Bronchial epithelial cell (primary cell): ENCODE measurements at regions not wholly inside any gene's neighbourhood (a gene's known extent, or its start where the extent isn't known, plus 50 kb on each side); places are given as distances from the start of the nearest gene placed in this dataset.
A peak's percentile ranks its signal among the peaks of the same experiment; 100 is the strongest.

ENCODE experiments used
- DNase-seq: peaks from one replicate; pipeline ENCODE4 v3.0.0-alpha.2; 2010; ENCODE audit warnings: low read depth
- FAIRE-seq: peaks from 2 replicates; lab custom pipeline; 2011; peaks lifted over from hg19 to GRCh38; lab: Jason Lieb, UNC
- H3K27me3 ChIP-seq: 2 replicates; pipeline ENCODE4 v1.5.1; 2011; ENCODE audit warnings: low read length; ENCODE audit not compliant: control insufficient read depth, insufficient read depth
- H3K36me3 ChIP-seq: 2 replicates; pipeline ENCODE4 v1.5.1; 2011; ENCODE audit warnings: low read length; ENCODE audit not compliant: control insufficient read depth, insufficient read depth
- H3K4me3 ChIP-seq: 2 replicates; pipeline ENCODE4 v1.5.1; 2011; ENCODE audit warnings: mild to moderate bottlenecking, low read depth, low read length, control low read depth
- TF ChIP-seq, protein P1 (sequence below): IDR thresholded peaks from 2 replicates; pipeline ENCODE4 v1.5.1; 2011; ENCODE audit warnings: mild to moderate bottlenecking, moderate library complexity, low read length, control low read depth, inconsistent platforms; ENCODE audit not compliant: insufficient read depth, severe bottlenecking

DNA sequence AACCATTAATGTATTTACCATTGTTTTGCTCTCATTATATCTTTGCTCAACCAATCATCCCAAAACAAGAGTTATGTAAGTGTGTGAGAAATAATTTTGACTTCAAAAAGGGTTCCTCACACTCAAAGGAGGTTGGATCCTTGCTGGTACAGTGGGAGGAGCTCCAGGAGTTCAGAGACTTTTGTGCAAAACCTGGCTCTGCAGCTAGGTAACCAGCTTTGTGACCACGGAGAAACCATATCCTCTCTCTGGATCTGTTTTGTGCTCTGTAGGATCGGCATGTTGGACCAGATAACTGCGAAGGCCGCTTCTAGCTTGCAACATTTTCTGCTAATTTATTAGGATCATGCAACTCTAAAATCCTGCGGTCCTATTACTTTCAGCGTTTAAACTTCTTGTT lies 128.6 kb upstream of the LIPC start:
- DNase-seq = no peak
- FAIRE-seq = no peak
- Histone ChIP-seq H3K4me3 (no peak overlapping the region), H3K36me3 (no peaks in the 10 kb centered on the region), H3K27me3 (no peaks in the 10 kb centered on the region)
- TF ChIP-seq, protein P1, sequence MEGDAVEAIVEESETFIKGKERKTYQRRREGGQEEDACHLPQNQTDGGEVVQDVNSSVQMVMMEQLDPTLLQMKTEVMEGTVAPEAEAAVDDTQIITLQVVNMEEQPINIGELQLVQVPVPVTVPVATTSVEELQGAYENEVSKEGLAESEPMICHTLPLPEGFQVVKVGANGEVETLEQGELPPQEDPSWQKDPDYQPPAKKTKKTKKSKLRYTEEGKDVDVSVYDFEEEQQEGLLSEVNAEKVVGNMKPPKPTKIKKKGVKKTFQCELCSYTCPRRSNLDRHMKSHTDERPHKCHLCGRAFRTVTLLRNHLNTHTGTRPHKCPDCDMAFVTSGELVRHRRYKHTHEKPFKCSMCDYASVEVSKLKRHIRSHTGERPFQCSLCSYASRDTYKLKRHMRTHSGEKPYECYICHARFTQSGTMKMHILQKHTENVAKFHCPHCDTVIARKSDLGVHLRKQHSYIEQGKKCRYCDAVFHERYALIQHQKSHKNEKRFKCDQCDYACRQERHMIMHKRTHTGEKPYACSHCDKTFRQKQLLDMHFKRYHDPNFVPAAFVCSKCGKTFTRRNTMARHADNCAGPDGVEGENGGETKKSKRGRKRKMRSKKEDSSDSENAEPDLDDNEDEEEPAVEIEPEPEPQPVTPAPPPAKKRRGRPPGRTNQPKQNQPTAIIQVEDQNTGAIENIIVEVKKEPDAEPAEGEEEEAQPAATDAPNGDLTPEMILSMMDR = no peak

DNA sequence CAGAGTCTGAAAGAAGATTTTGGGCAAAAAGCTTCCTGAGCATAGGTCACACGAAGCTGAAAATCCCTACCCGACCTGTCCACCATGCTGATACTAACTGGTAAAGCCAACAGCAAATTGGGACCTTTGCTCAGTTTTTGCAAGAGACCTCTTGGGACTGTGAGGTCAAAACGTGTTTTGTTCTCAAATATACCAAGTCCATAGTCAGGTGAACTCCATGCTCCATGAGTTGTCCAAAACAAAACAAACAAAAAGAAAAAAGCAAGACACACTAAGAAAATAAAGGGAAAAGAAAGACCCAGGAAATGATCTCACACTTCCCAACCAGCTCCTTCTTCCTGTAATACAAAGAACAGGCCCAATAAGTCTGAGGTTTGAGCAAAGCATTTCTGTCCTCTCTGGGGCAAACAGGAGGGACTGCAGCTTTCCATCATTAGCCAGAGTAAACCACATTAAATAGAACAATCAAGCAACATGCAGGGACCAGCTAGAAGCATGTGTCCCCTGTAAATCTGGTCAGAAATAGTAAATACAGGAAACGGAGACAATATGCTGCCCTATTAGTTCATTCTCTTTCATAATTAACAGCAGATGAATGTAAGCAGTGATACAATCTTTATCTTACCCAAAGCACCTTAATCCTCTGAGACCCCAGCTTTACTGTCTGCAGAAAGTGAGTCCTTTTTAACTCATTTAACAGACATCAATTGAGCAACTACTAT lies 125.0 kb upstream of the LIPC start:
- TF ChIP-seq, protein P1 = no peak
- H3K27me3 ChIP-seq = no peaks in the 10 kb centered on the region
- DNase-seq = peak; percentile 50
- no peak for FAIRE-seq
- H3K36me3 ChIP-seq = no peaks in the 10 kb centered on the region
- H3K4me3 ChIP-seq = no peak overlapping the region

DNA sequence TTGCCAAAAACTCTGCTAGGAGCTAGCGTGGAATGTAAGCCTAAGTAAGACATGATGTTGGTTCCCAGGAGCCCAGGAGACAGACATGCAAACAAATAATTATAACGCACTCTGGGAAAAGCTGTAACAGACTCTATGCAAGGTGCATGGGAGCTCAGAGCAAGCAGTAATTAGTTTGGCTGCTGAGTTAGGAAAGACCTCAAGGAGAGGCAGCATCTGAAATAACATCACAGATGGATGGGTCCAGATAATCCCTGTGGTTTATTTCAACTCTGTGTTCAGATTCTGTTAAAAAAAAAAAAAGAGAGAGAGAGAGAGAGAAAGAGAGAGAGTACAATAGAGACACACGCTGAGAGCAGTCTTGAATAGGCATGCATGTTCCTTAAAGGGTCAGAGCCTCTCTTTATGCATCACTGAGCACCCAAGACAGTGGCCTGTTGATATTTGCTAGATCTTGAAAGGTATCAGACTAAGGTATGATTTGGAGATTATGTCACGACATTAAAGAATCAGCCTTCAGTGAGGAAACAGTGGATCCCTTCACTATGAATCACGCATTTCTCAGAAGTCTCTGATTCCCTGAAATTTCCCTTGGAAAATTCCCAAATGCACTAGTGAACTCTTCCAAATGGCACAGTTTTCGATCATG lies 124.4 kb upstream of the LIPC start:
- DNase-seq = peak; percentile 53
- H3K27me3 ChIP-seq = no peaks in the 10 kb centered on the region
- no peak overlapping the region for H3K4me3 ChIP-seq
- TF ChIP-seq, protein P1 = no peak
- FAIRE-seq = no peak
- no peaks in the 10 kb centered on the region for H3K36me3 ChIP-seq

DNA sequence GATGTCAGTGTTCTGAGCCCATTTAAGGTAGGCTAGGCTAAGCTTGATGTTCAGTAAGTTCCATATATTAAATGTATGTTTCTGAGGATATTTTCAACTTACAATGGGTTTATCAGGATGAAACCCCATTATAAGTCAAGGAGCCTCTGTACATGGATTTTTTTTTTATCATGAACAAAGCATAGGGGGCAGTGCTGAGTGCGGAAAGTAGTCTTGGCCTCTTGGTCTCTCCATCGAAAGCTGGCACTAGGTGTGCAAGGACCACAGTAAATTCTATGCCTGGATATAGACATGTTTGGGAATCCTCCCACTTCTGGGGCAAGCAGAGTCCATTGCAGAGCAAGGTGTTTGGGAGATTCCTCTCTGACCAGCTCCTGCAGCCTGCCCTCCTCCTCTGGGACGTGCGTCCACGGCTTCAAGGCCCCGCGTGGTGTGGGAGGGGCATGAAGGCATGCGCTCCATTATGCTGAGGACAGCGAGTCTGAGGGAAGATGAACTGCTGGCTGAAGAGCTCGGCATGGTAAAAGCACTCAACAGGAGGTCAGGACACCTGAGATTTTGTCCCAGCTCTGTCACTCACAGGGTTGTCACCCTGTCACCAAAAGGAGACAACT lies 122.9 kb upstream of the LIPC start:
- no peak for FAIRE-seq

DNA sequence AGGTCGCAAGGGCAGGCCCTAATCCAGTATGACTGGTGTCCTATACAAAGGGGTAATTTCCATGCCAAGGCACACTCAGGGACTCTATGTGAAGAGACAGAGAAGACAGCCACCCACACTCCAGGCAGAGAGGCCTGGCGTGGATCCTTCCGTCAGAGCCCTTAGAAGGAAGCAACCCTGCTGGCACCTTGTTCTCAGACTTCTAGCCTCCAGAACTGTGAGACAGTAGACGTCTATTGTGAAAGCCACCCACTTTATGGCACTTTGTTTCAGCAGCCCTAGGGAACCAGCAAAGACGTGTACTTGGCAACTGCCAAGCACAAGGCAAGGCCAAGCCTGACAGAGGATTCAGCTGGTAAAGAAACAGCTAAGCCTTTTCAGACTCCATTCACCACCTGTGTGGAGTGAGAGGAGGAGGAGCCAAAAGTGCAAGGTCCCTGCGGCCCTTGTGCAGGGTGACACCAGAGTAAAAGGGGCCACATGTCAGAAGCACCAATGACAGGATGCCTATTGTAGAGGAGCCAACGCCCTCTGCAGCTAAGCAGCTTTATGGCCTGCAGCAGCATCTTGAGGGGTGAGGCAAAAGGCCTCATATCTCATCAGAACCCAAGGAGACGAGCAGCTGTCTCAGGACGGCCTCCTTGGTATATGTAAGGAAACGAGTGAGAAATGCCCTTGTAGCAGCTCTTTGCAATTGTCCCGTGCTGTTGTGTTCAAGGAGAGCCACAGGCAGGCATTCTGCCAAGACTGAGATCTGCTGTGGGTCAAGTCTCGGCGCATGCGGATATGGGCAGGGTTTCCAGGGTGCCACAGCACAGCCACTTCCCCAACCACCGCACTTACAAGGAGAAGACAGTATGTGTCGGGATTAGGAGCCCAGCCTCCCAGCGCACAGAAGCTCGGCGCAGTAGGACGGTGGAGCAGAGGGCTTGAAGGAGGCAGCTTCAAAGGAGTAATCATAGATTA lies 121.5 kb upstream of the LIPC start:
- no peaks in the 10 kb centered on the region for H3K36me3 ChIP-seq
- H3K4me3 ChIP-seq = no peak overlapping the region
- TF ChIP-seq, protein P1 = no peak
- FAIRE-seq (no peak), DNase-seq (no peak)
- no peaks in the 10 kb centered on the region for H3K27me3 ChIP-seq

More for the DNA sequence above, 122.9 kb upstream of the LIPC start:
- H3K36me3 ChIP-seq = no peaks in the 10 kb centered on the region
- TF ChIP-seq, protein P1 = no peak
- H3K4me3 ChIP-seq = no peak overlapping the region
- no peak for DNase-seq
- H3K27me3 ChIP-seq = no peaks in the 10 kb centered on the region
